ENCODE measurements at regions not wholly inside any gene's neighbourhood (a gene's known extent, or its start where the extent isn't known, plus 50 kb on each side); places are given as distances from the start of the nearest gene placed in this dataset.

DNA sequence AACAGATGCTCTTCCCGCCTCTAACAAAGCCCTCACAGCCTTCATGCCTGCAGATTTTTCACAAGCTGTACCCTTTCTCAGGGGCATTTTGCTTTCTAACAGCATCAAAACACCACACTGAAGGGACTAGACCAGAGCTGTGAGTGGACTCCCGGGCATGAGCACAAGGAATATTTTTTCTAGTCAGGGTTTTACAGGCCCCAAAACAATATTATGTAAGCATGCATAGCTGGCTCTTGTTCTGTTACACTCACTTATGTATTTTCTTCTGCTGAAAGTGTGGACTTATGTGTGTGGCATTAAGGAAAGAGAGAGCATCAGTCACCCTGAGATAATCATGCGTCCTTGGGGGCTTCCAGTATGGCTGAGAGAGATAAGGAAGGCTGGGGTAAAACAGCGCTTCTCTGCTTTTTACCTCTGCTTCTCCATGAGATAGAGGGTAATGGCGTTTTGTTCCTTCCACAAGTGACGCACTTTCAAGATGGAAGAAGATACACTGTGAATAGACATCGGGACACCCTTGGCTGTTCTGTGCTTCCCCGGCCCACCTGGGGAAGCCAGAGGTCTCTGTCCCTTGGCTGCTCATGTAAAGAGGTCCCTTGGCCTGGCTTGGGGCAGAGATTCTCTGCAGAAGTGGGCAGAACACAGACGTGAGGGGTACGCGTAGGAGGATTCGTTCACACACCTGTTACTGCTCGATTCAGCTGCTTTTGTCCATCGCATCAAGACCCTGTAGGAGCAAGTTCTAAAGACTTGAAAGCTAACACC is 266.7 kb upstream of the RAB4A start (continued):
- TF ChIP-seq ZBED4 (CRISPR knock-in tag; IDR thresholded peaks at IDR 0.05; ENCODE audit: borderline replicate concordance) (0 out of 2 replicates have a peak, but pooled peaks have one; percentile 6), GPBP1L1 (CRISPR knock-in tag; IDR thresholded peaks at IDR 0.05) (no peak), ZNF629 (CRISPR knock-in tag; conservative IDR thresholded peaks at IDR 0.05) (no peak), GLI4 (CRISPR knock-in tag; IDR thresholded peaks at IDR 0.05; ENCODE audit: borderline replicate concordance) (0 out of 2 replicates have a peak, but pooled peaks have one; percentile 33), ZNF75D (CRISPR knock-in tag; IDR thresholded peaks at IDR 0.05; ENCODE audit: borderline replicate concordance) (no peak), SNAI1 (CRISPR knock-in tag; IDR thresholded peaks at IDR 0.05; ENCODE audit: borderline replicate concordance) (no peak), ZNF331 (CRISPR knock-in tag; IDR thresholded peaks at IDR 0.05) (no peak), ATM (IDR thresholded peaks at IDR 0.05; ENCODE audit: borderline replicate concordance) (no peak), EHMT2 (IDR thresholded peaks at IDR 0.05; ENCODE audit: borderline replicate concordance, low read depth, low read length) (0 out of 2 replicates have a peak, but pooled peaks have one; percentile 1), PRPF4 (IDR thresholded peaks at IDR 0.05; ENCODE audit: low read depth, low read length, poor library complexity, severe bottlenecking) (no peak), CHD4 (IDR thresholded peaks at IDR 0.05; ENCODE audit: borderline replicate concordance, low read length) (no peak), ZNF382 (CRISPR knock-in tag; IDR thresholded peaks at IDR 0.05; ENCODE audit: borderline replicate concordance) (no peak), ZKSCAN5 (CRISPR knock-in tag; IDR thresholded peaks at IDR 0.05) (no peak), KDM3A (CRISPR knock-in tag; IDR thresholded peaks at IDR 0.05; ENCODE audit: low read depth) (0 out of 2 replicates have a peak, but pooled peaks have one; percentile 1), ELF4 (CRISPR knock-in tag; IDR thresholded peaks at IDR 0.05; ENCODE audit: borderline replicate concordance) (no peak), ZBTB33 (CRISPR knock-in tag; IDR thresholded peaks at IDR 0.05) (no peak), ZBTB7A (CRISPR knock-in tag; IDR thresholded peaks at IDR 0.05) (0 out of 2 replicates have a peak, but pooled peaks have one; percentile 4), MYC (CRISPR knock-in tag; IDR thresholded peaks at IDR 0.05; ENCODE audit: borderline replicate concordance) (no peak), KAT8 (CRISPR knock-in tag; IDR thresholded peaks at IDR 0.05) (no peak), ZNF264 (CRISPR knock-in tag; IDR thresholded peaks at IDR 0.05) (no peak), ZNF34 (CRISPR knock-in tag; IDR thresholded peaks at IDR 0.05; ENCODE audit: borderline replicate concordance) (no peak), PHF21A (CRISPR knock-in tag; IDR thresholded peaks at IDR 0.05) (0 out of 2 replicates have a peak, but pooled peaks have one; percentile 8), SKI (IDR thresholded peaks at IDR 0.05; ENCODE audit: partially characterized antibody) (no peak)

All from HepG2 (cell line).